HCT116 (cell line): ENCODE measurements at regions not wholly inside any gene's neighbourhood (a gene's known extent, or its start where the extent isn't known, plus 50 kb on each side); places are given as distances from the start of the nearest gene placed in this dataset.
"Not testable (repeated sequence)": the region's sequence is repeated elsewhere in the genome, so short reads cannot be mapped to it uniquely, and the experiment has no call there.

Source experiments
- ATF3 ChIP-seq: IDR thresholded peaks from 2 replicates; pipeline ENCODE4 v1.6.1; 2012
- CTCF ChIP-seq, 3 experiments: fragments of 200-600 bp in 1 of 3; sonication (generic) in 1 of 3; IDR thresholded peaks in 2 of 3; conservative IDR thresholded peaks in 1 of 3; 2 replicates each; pipeline ENCODE4 v1.5.1; 2012 to 2017; ENCODE audit warnings: low read depth in 2 of 3, low read length in 2 of 3, antibody characterized with exemption in 1 of 3, borderline replicate concordance in 1 of 3, control low read depth in 1 of 3, mild to moderate bottlenecking in 1 of 3, mixed read lengths in 1 of 3, mixed run types in 1 of 3, moderate library complexity in 1 of 3; ENCODE audit not compliant: insufficient read depth in 1 of 3
- EGR1 ChIP-seq: IDR thresholded peaks from 2 replicates; pipeline ENCODE4 v1.6.1; 2012; ENCODE audit warnings: low read depth
- EZH2 ChIP-seq: fragments of 200-600 bp; sonication (generic); IDR thresholded peaks from 2 replicates; pipeline ENCODE4 v1.6.1; 2017; ENCODE audit warnings: antibody characterized with exemption, mixed run types
- MAX ChIP-seq: IDR thresholded peaks from 2 replicates; pipeline ENCODE4 v1.6.1; 2012
- POLR2A ChIP-seq: IDR thresholded peaks from 2 replicates; pipeline ENCODE4 v1.7.0; 2011; ENCODE audit warnings: borderline replicate concordance; ENCODE audit not compliant: insufficient read depth, insufficient read length; ENCODE audit errors: extremely low read depth
- POLR2AphosphoS5 ChIP-seq: IDR thresholded peaks from 2 replicates; pipeline ENCODE4 v1.6.1; 2011; ENCODE audit warnings: mild to moderate bottlenecking, low read depth, low read length, moderate library complexity
- RAD21 ChIP-seq: IDR thresholded peaks from 2 replicates; pipeline ENCODE4 v1.6.1; 2012; ENCODE audit warnings: low read depth, mild to moderate bottlenecking
- REST ChIP-seq: IDR thresholded peaks from 2 replicates; pipeline ENCODE4 v1.6.1; 2012; ENCODE audit warnings: low read depth
- TCF7L2 ChIP-seq: IDR thresholded peaks from 2 replicates; pipeline ENCODE4 v1.7.0; 2011; ENCODE audit warnings: borderline replicate concordance, inconsistent platforms; ENCODE audit not compliant: insufficient read depth, insufficient read length; ENCODE audit errors: extremely low read depth
- ZFX ChIP-seq: fragments of 450-650 bp; IDR thresholded peaks from 2 replicates; pipeline ENCODE4 v1.6.1; 2017
- ZNF274 ChIP-seq: fragments of 200-500 bp; sonication (Bioruptor generic); IDR thresholded peaks from 2 replicates; pipeline ENCODE4 v1.6.1; 2014; ENCODE audit warnings: mild to moderate bottlenecking, low read depth, low read length, inconsistent platforms

GRCh38 chr16:88201611-88202010 is 181.1 kb upstream of the ZNF469 start:
- TF ChIP-seq CTCF (IDR thresholded peaks at IDR 0.05 in 2 of 3, conservative IDR thresholded peaks at IDR 0.05 in 1 of 3; ENCODE audit: borderline replicate concordance in 1 of 3, insufficient read depth in 1 of 3, low read depth in 2 of 3, low read length in 2 of 3); ZFX; MAX; ATF3; POLR2A; EGR1; EZH2; ZNF274; TCF7L2; RAD21; POLR2AphosphoS5; REST: not testable (repeated sequence)
